GM21381 (cell line): ENCODE measurements at regions not wholly inside any gene's neighbourhood (a gene's known extent, or its start where the extent isn't known, plus 50 kb on each side); places are given as distances from the start of the nearest gene placed in this dataset.
"Not testable (repeated sequence)": the region's sequence is repeated elsewhere in the genome, so short reads cannot be mapped to it uniquely, and the experiment has no call there.

ENCODE experiments used
- ATAC-seq: cut with Tn5 transposase; IDR thresholded peaks from one replicate; pipeline ENCODE4 v1.9.1; 2021; ENCODE audit warnings: mild to moderate bottlenecking, moderate library complexity; ENCODE audit not compliant: unreplicated experiment

DNA sequence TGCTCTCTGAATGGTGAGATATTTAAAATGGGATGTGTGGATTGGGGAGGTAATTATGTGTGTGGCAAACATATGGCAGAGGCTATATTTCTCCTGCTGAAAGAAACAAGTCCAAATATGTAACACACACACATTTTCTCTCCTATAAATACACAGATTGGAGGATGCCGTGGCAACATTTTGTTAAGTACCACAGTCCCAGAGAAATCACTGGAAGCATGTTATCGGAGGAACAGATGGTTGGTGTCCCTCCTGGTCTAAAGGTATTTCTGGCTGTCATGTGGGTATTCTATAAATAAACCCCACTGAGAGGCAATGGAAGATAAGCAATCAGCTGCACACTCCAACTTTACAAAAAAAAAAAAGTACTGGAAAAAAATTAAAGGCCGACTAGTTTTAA, 528.3 kb upstream of the BOD1L1 start:
- ATAC-seq: no peak

DNA sequence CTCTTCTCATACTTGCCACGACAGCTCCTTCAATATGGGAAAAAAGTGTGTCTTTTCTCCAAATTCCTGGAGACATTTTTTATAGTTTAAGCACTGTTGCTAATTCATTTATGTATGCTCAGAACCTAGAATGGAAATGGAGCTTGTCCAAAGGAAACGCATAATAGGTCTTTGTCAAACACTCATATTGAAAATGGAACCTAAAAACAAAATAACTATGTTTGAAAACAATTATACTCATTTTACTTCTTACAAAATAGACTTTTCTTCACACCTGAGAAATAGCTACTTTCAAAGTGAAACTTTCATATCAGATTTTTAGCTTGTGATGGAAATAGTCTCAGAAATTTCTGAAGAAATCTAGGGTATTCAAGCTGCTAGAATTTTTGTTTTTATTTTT, 529.7 kb upstream of the BOD1L1 start:
- ATAC-seq: peak; percentile 44

DNA sequence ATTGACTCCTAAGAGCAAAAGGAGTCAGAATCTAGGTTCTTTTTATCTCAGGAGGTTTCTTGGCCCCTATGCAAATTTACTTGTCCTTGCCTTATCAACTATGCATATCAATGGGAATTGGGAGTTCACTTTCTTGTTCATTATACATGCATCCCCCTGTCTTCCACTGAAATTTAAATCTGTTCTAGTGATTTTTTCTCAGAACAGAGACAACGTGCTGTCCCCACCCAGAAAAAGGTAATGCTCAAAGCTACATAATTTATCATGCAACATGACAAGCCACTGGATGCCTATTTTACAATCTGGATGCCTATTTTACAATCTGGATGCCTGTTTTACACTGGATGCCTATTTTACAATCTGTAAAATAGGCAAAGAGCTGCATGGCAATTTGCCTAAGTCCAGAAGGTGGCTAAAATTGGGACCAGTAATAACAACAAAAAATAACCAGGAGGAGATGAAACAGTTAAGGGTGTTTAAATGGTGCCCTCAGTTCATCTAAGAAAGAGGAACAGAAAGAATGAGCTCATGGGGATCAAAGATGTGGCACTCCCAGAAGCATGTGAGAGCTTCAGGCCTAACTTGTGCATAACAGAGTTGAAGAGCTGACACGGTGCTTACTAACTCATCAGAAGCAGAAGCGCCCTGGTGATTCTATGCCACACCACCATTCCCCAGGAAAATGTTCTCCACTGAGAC, 537.8 kb upstream of the BOD1L1 start:
- ATAC-seq: peak; percentile 99

DNA sequence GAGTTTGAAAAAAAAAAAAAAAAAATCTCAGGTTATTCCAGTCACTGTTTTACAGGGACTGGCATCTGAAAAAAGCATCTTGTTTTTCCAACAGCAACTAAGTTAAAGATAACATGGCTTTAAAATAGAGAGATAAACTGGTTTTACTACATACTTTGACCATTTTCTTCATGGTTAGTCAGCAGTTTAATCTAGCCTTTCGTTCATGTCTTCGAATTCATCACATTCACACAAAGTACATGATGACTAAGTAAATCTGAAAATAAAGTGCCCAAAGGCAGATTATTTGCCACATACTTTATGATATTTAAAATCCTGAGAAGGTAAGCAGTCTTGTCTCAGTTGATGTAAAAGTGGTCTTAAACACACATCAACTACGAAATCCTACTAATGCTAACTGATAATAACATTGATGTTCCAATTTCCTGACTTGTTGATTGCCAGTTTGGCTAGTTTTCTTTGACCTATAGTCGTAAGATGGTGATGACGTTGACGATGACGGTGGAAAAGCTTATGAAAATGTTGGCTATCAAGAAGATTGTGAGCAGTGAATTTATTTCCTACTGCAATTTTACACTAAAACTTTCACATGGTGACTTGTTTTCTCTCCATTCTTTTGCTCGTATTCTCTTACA, 540.5 kb upstream of the BOD1L1 start:
- no peak for ATAC-seq

DNA sequence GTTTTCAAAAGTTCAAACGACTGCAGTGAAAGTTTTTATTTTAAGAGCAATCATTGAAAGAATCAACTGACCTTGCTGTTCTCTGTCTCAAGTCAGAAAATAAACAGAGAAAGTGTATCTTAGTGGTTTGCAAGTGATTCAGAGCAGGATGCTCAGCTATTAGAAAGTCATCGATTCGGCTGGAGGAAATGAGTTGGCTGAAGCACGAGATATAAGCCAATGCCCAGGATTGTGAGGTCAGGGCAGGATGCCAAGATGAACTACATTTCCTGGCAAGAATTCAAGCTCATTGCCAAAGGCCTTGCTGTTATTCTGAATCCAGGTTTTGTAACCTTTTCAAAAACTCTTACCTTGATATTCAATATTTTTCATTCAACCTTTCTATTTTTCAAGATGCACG, 541.4 kb upstream of the BOD1L1 start:
- peak; percentile 74 for ATAC-seq

DNA sequence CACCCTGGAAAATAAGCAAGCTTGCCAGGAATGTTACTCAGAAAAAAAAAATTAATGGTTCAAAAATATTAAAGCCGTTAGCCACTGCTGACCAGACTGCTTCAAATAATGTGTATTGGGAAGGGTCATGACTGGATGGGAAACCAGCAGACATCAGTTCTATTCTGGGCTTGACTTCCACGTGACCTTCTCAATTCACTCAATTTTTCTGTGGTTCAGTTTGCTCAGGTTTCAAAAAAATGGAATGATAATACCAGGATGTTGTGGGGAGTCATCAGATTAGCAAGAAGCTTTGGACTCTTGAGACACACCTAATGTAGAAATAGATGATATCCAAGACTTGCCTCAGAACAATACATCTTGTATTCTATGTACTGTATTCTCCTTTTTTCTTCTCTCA, 541.9 kb upstream of the BOD1L1 start:
- no peak for ATAC-seq

DNA sequence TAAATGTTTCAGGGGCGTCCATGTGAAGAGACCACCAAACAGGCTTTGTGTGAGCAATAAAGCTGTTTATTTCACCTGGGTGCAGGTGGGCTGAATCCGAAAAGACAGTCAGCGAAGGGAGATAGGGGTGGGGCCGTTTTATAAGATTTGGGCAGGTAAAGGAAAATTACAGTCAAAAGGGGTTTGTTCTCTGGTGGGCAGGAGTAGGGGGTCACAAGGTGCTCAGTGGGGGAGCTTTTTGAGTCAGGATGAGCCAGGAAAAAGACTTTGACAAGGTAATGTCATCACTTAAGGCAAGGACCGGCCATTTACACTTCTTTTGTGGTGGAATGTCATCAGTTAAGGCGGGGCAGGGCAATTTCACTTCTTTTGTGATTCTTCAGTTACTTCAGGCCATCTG, 542.4 kb upstream of the BOD1L1 start:
- ATAC-seq: not testable (repeated sequence)

DNA sequence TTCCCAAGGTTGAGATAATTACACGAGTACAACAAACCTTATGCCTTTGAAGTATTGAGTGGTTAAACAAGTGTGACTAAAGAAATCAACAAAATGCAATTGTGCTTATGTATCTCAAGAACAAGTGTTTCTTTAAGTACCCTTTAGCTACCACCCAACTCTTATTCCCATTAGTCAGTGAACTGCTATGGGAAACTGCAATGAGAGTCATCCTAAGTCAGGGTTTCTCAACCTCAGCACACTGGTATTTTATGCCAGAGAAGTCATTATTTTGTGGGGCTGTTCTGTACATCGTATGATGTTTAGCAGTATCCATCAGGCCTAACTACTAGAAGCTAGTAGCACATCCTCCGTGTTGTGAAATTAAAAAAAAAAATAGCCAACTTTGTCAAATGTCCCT, 549.1 kb upstream of the BOD1L1 start:
- ATAC-seq: no peak

DNA sequence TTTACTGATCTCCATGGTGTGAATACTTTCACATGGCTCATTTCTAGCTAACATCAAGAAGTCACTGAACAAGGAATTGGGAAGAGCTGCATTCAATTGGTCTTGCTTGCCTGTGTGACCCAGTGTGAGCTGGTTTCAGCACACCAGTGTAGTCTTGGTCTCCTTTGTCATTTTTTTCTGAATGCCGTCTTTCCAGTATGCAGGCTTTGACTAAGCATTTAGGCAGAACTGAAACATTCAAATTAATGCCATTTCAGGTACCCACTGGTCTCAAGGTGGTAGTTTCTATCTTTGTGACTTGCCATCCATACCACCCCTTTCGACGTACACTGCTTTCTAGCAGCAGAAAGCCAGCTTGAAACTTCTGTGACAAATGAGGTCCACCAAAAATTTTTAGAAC, 550.5 kb upstream of the BOD1L1 start:
- peak; percentile 90 for ATAC-seq

DNA sequence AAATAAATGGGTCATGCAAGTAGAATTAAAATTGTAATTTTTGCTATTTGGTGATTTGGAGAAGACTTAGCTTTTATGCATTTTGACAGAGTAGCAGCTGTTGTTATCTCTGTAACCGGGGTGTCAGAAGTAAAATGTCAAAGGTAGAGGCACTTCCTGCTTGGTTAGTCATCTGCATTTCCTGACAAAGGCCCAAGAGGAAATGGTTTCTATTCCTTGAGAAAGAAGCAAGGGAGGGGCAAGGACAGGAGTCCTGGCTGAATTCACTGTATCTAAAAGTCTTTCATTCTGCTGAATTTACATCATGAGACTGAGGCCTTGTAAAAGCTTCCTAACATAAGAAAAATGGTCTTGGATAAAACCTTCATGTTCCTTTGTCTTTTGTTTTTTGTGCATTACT, 550.9 kb upstream of the BOD1L1 start:
- ATAC-seq: peak; percentile 68

DNA sequence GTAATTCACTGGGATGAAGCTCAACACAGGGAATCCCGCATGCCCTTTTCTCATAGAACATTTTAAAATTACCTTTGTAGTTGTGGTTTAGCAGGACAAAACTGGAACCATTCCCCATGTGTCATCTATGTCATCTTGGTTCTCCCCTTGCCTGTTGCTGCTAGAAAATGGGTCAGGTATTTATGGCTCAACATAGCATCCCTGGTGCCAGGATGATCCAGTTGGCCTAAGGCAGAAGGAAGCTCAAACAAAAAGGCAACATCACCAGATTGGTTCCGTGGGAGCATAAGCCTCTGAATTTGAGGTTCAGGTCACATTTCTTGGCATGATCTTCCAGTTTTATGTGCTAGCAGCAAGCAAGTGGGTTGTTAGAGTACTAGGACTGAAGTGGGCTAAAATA, 552.6 kb upstream of the BOD1L1 start:
- ATAC-seq: no peak

DNA sequence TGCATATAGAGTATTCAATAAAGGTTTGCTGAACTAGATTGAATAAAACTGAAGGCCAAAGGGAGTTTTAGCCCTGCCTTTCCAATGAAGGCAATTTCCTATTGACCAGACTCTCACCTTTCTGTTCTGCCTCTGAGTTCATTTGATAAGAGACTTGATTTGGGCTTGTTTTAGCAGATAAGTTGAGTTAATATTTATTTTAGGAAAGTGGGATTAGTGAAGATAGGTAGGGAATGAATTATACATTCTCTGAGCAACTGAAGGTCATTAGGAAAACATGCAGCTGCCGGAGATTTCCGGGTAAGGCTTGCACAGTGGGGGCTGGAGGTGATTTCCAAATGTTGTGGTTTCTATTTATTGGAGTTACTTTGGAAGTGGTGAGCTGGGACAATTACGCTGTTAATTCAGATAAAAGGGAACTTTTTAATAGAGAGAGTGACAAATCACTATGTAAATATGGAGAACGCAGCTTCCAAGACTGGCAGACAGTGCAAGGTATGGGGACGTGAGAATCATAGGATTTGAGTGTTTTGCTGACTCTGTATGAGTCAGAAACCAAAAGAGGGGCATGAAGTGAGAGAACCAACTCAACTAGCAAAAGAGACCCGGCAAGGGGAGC, 553.6 kb upstream of the BOD1L1 start:
- ATAC-seq: no peak

DNA sequence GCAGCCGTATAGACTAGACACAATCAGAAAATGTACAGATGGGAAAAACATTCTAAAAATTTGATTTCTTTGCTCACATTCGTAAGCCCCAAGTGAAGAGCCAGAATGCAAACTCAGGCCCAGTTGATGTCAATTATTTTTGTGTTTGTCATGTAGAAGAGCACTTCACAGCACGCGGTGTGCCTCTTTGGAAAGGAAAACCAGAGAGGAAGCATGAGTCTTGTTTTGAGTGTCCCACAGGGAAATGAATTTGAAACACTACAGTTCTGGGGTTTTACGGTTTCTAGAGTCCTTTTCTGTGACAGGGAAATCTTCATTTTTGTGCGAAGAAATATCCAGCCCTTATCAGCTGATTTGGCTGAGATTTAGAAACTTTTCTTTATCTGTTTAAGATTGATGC, 554.6 kb upstream of the BOD1L1 start:
- ATAC-seq: no peak

DNA sequence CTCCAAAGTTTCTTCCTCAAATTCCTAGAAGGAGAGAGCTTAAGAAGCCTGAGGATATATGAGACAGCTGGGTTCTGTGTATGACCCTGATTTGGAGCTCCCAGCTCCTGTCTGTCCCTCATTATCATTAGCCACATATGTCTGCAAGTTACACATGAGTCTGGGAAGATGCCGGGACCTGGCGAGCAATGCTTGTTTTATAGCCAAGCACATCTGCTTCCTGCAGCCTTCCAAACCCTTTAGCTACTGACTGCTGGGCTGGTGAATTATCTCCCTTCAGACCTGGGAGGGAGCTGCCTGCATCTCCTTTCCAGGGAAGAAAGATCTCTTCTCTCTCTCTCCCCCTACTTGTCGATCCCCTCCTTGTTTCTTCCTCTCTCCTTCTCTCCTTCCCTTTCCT, 556.7 kb upstream of the BOD1L1 start:
- ATAC-seq: no peak

DNA sequence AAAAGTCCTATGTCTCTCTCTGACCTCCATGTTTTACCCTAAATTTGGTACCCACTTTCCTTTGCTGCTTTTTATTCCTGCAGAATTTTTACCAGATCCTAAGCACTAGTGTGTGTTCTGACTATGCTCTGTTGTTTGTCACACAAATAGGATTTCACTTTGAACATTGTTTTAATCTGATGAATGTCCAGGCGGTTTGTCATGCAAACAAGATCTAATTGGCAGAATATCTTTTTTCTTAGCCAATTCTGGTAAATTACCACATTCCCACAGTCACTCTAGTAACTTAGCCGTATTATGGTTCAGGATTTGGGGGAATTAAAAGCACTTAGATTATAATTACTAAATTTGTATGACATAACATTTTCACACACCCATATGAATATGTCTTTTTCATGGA, 557.2 kb upstream of the BOD1L1 start:
- no peak for ATAC-seq

DNA sequence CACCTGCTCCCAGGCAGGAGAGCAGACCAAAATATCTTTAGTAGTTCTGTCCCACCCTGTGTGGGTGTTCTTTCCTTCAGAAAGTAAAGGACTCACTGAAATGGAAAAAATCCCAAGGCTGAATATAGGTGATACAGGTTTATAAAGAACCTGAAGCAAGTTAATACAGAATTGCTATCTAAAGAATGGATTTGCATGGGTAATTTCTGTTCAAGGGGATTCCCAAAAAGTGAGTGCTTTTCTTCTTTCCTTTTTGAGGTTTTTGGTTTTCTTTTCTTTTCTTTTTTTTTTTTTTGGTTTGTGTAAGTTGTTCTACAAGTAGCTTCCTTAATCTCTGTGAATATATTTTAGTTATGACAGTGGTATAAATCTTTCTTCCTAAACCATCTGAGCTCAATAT, 560.7 kb upstream of the BOD1L1 start:
- no peak for ATAC-seq

DNA sequence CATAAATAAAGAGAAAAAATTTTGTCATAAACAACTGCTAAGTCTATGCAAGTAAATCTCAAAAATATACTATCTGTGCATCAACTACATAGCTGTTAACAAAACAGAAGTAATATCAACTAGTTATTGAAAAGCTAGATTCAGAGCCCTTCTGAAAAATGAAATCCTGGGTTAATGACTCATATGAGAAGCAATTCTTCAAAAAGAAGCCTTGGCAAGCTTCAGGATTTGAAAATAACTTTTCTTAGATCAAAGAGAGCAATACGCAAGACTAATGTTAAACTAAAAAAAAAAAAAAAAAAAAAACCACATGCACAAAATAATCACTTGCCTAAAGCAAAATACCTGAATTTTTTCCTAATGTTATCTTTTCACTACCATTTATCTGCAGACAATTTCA, 566.1 kb upstream of the BOD1L1 start:
- no peak for ATAC-seq

DNA sequence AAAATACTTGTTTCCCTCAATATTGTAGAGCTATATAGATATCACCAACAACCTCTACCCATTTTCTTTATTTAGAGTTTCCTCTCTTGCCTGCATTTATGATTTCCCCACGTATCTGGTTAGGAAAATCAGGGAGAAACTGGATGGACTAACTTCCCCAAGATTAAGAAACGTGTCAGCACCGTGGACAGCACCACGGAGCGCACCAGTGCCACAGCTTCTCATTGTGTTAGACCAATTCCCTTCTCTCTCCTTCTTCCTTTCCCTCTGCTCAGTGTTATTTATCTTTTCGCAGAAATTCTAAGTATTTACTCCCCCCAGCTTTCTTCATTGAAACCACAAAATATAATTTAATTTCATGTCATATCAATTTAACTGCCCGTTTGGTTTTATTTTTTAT, 568.6 kb upstream of the BOD1L1 start:
- no peak for ATAC-seq

DNA sequence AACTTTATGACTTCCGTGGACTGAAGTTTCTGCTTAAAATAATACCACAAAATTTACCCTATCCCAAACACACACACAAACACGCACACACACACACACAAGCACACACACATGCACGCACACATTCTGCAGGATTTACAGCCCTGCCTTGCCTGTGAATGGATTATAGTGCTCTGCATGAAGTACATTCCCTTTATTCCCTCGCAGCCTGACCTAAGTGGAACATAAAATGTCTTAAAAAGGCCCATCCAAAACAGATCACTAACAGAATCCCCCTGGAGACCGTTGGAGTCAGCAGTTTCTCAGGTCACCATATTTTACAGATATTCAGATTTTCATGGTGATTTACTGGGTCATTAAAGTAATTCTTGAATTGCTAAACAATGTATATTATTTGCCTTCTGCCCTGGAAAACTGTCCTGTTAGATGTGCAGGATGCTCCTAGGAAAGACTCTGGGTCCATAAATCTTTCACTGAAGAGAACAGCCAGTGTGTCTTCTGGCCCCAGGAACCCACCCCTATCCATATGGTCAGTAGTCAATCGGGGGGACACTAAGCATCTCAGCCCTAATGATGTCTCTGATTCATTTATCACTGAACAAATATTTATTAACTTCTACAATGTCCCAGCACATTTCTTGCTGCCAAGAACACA, 587.7 kb upstream of the BOD1L1 start:
- ATAC-seq: no peak

DNA sequence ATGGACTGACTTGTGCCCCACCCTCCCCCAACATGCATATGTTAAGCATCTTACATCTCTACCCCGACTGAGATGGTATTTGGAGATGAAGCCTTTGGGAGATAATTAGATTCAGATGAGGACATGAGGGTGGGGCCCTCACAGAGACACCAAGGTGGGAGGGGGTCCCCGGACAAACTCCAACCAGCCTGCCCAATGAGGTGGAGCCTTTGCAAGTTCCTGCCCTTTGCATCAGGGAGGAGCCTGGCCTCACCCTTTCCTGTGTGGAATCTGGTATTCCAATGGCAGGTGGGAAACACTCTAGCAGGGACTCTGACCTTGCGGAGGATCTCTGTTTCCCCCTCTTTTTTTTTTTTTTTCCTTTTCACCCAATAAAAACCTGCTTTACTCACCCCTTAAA, 589.9 kb upstream of the BOD1L1 start:
- no peak for ATAC-seq

DNA sequence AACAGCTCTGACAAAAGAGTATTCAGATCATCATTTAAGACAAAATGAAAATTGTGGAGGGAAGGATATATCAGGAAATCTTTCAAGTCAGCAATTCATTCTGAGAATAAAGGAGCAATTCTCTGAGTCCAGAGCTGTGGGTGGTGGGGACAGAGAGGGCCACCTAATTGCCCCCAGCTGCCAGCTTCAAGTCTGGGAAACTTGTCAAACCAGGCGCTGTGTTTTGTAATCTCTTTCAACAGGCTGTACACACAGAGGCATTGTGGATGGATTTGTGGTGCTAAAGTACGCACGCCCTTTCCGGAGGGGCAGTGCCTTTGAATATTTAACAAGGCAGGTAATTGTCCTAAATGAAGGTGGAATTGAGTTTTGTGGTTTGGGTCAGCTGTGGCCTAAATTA, 591.1 kb upstream of the BOD1L1 start:
- no peak for ATAC-seq

DNA sequence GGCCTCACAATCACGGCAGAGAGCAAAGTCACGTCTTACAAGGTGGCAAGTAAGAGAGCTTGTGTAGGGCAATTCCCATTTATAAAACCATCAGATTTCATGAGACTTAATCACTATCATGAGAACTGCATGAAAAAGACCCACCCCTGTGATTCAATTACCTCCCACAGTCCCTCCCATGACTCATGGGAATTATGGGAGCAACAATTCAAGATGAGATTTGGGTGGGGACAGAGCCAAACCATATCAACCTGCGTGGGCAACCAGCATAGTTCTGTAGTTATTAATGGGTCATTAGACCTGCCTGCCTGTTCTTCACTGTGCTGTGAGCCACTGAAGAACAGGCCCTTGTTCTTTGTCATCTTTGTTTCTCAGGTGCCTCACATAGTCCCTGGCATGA, 593.7 kb upstream of the BOD1L1 start:
- ATAC-seq: no peak
